Ishikawa (cell line): ENCODE measurements at regions not wholly inside any gene's neighbourhood (a gene's known extent, or its start where the extent isn't known, plus 50 kb on each side); places are given as distances from the start of the nearest gene placed in this dataset.

Experiments used
- CEBPB ChIP-seq: IDR thresholded peaks from 2 replicates; pipeline ENCODE4 v1.6.1; 2012
- CREB1 ChIP-seq: IDR thresholded peaks from 2 replicates; pipeline ENCODE4 v1.6.1; 2012; ENCODE audit warnings: low read depth
- EGR1 ChIP-seq: IDR thresholded peaks from 2 replicates; pipeline ENCODE4 v1.6.1; 2012
- EP300 ChIP-seq: IDR thresholded peaks from 2 replicates; pipeline ENCODE4 v1.6.1; 2012; ENCODE audit warnings: borderline replicate concordance
- FOXM1 ChIP-seq: IDR thresholded peaks from 2 replicates; pipeline ENCODE4 v1.6.1; 2012; ENCODE audit warnings: low read depth, borderline replicate concordance
- MAX ChIP-seq: IDR thresholded peaks from 2 replicates; pipeline ENCODE4 v1.6.1; 2012
- NFIC ChIP-seq: IDR thresholded peaks from 2 replicates; pipeline ENCODE4 v1.6.1; 2012
- RAD21 ChIP-seq: IDR thresholded peaks from 2 replicates; pipeline ENCODE4 v1.6.1; 2012; ENCODE audit warnings: low read depth
- REST ChIP-seq: IDR thresholded peaks from 2 replicates; pipeline ENCODE4 v1.6.1; 2012; ENCODE audit warnings: low read depth, mild to moderate bottlenecking
- TAF1 ChIP-seq: IDR thresholded peaks from 2 replicates; pipeline ENCODE4 v1.6.1; 2012; ENCODE audit warnings: low read depth, mild to moderate bottlenecking
- TCF12 ChIP-seq: IDR thresholded peaks from 2 replicates; pipeline ENCODE4 v1.6.1; 2012; ENCODE audit warnings: low read depth
- TEAD4 ChIP-seq: IDR thresholded peaks from 2 replicates; pipeline ENCODE4 v1.6.1; 2012
- USF1 ChIP-seq: IDR thresholded peaks from 2 replicates; pipeline ENCODE4 v1.6.1; 2012
- YY1 ChIP-seq: IDR thresholded peaks from 2 replicates; pipeline ENCODE4 v1.6.1; 2012; ENCODE audit warnings: low read depth
- ZBTB7A ChIP-seq: IDR thresholded peaks from 2 replicates; pipeline ENCODE4 v1.6.1; 2012; ENCODE audit warnings: low read depth

GRCh38 chr3:43910750-43911149 is 220.0 kb downstream of the ABHD5 start:
- TF ChIP-seq TCF12 (no peak), TAF1 (no peak), EP300 (no peak), CEBPB (no peak), ZBTB7A (no peak), NFIC (no peak), REST (no peak), MAX (no peak)

- TF ChIP-seq REST (no peak), EGR1 (no peak), MAX (no peak), ZBTB7A (no peak), EP300 (no peak), USF1 (no peak), YY1 (no peak), TCF12 (no peak), TEAD4 (no peak), NFIC (no peak), RAD21 (no peak)
Observed at GRCh38 chr3:43913036-43913948, 222.6 kb downstream of the ABHD5 start.

- no peak for TF ChIP-seq NFIC
- no peak for TF ChIP-seq CREB1
- no peak for TF ChIP-seq USF1
- no peak for TF ChIP-seq EP300
- TF ChIP-seq CEBPB: no peak
- no peak for TF ChIP-seq TEAD4
- no peak for TF ChIP-seq TAF1
- no peak for TF ChIP-seq EGR1
- TF ChIP-seq MAX: no peak
- TF ChIP-seq RAD21: no peak
- TF ChIP-seq TCF12: no peak
- TF ChIP-seq REST: no peak
- no peak for TF ChIP-seq FOXM1
- TF ChIP-seq YY1: no peak
- TF ChIP-seq ZBTB7A: no peak
Observed at GRCh38 chr3:43914269-43914668, 223.5 kb downstream of the ABHD5 start.

- TF ChIP-seq MAX: no peak
Observed at GRCh38 chr3:43915546-43915945, 224.8 kb downstream of the ABHD5 start.
